ENCODE measurements at regions not wholly inside any gene's neighbourhood (a gene's known extent, or its start where the extent isn't known, plus 50 kb on each side); places are given as distances from the start of the nearest gene placed in this dataset.

DNA sequence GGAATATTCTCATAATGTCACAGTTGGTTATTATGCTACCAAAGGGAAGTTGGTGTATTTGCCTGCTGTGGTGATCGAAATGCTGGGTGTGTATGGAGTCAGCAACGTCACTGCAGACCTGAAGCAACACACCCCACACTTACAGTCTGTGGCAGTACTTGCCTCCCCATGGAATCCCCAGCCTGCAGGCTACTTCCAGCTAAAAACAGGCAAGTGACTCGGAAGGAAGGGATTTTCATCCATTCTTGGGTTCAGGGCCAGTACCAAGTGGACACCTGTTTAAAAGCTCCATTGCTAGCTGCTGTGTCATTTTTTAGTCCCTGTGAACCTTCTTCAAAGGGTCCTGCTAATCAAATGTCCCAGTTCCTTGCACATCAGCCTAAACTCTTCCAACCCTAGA lies 149.6 kb downstream of the C11orf91 start:
- TF ChIP-seq, protein P1, sequence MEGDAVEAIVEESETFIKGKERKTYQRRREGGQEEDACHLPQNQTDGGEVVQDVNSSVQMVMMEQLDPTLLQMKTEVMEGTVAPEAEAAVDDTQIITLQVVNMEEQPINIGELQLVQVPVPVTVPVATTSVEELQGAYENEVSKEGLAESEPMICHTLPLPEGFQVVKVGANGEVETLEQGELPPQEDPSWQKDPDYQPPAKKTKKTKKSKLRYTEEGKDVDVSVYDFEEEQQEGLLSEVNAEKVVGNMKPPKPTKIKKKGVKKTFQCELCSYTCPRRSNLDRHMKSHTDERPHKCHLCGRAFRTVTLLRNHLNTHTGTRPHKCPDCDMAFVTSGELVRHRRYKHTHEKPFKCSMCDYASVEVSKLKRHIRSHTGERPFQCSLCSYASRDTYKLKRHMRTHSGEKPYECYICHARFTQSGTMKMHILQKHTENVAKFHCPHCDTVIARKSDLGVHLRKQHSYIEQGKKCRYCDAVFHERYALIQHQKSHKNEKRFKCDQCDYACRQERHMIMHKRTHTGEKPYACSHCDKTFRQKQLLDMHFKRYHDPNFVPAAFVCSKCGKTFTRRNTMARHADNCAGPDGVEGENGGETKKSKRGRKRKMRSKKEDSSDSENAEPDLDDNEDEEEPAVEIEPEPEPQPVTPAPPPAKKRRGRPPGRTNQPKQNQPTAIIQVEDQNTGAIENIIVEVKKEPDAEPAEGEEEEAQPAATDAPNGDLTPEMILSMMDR (IDR thresholded peaks at IDR 0.05), result no peak
- no peak for TF ChIP-seq POLR2A (IDR thresholded peaks at IDR 0.05)
